Endothelial cell of umbilical vein (primary cell): ENCODE measurements at regions not wholly inside any gene's neighbourhood (a gene's known extent, or its start where the extent isn't known, plus 50 kb on each side); places are given as distances from the start of the nearest gene placed in this dataset.

Experiments
- CTCF ChIP-seq, 2 donors: IDR thresholded peaks; 1 replicate in 1 of 2; 2 replicates in 1 of 2; pipeline ENCODE4 v1.5.1; 2011; ENCODE audit warnings: low read length in 2 of 2, mild to moderate bottlenecking in 2 of 2, moderate library complexity in 2 of 2, control low read depth in 1 of 2, inconsistent platforms in 1 of 2, low read depth in 1 of 2; ENCODE audit not compliant: insufficient read depth in 1 of 2; ENCODE audit errors: extremely low read depth in 1 of 2
- MAX ChIP-seq: IDR thresholded peaks from 2 replicates; pipeline ENCODE4 v1.6.1; 2011; ENCODE audit not compliant: insufficient read depth, insufficient read length
- POLR2A ChIP-seq: IDR thresholded peaks from 2 replicates; pipeline ENCODE4 v1.6.1; 2012; ENCODE audit warnings: low read depth, mild to moderate bottlenecking, control low read depth, low read length
- POLR2AphosphoS5 ChIP-seq: IDR thresholded peaks from 2 replicates; pipeline ENCODE4 v1.6.1; 2012; ENCODE audit warnings: low read depth, mild to moderate bottlenecking, control low read depth, low read length, moderate library complexity; ENCODE audit not compliant: insufficient read depth

DNA sequence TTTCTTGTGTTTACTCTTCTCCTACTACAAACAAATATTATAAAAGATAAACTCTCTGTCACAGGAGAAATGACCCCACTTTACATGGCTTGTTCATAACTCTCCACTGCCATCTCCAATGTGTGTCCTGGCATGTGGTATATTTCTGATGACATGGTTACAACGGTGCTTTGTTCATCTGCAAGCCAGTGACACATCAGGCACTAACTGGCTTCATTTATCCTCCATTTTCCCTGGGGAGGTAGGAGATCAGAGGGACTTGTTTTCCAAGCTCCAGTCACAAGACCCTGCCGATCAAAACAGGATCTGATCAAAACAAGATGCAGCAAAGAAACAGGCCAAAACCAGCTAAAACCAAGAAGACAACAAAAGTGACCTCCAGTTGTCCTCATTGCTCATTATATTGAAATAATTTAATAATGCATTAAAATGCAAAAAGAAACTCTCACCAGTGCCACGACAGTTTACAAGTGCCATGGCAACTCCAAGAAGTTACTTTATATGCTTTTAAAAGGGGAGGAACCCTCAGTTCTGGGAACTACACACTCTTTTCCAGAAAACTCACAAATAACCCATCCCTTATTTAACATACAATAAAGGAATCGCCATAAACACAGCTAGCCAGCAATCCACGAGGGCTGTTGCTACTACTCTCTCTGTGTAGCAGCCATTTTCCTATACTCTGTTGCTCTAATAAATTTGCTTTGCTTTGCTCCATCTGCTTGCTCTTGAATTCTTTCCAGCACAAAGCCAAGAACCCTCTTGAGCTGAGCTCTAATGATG lies 224.2 kb downstream of the XPNPEP1 start:
- no peak for TF ChIP-seq POLR2AphosphoS5
- no peak for TF ChIP-seq POLR2A
- no peak for TF ChIP-seq CTCF (IDR thresholded peaks at IDR 0.05; ENCODE audit: extremely low read depth in 1 of 2, insufficient read depth in 1 of 2, low read depth in 1 of 2, low read length in 2 of 2)
- no peak for TF ChIP-seq MAX
